A549 (cell line): ENCODE measurements at regions not wholly inside any gene's neighbourhood (a gene's known extent, or its start where the extent isn't known, plus 50 kb on each side); places are given as distances from the start of the nearest gene placed in this dataset.

Source experiments
- CEBPB ChIP-seq, 2 experiments: fragments of >200 bp in 1 of 2; sonication (Bioruptor Twin) in 1 of 2; formaldehyde crosslinking in 1 of 2; IDR thresholded peaks; 2 replicates each; pipeline ENCODE4 v1.6.1; 2012 to 2016
- CTCF ChIP-seq: fragments of >200 bp; sonication (Bioruptor Twin); formaldehyde crosslinking; IDR thresholded peaks from 3 replicates; pipeline ENCODE4 v1.5.1; 2016
- EP300 ChIP-seq, 2 experiments: fragments of >200 bp; sonication (Bioruptor Twin); formaldehyde crosslinking; IDR thresholded peaks; 2 replicates in 1 of 2; 3 replicates in 1 of 2; pipeline ENCODE4 v1.6.1; 2016 to 2017
- HEYL ChIP-seq: fragments of 250-450 bp; sonication (Bioruptor Pico); IDR thresholded peaks from 2 replicates; pipeline ENCODE4 v1.8.0; 2021; ENCODE audit warnings: mild to moderate bottlenecking, moderate library complexity
- JUNB ChIP-seq: fragments of >200 bp; sonication (Bioruptor Twin); formaldehyde crosslinking; IDR thresholded peaks from 2 replicates; pipeline ENCODE4 v1.6.1; 2016
- POLR2A ChIP-seq: IDR thresholded peaks from 2 replicates; pipeline ENCODE4 v1.6.1; 2012; ENCODE audit warnings: mild to moderate bottlenecking, low read length
- RFX5 ChIP-seq: fragments of 450-650 bp; IDR thresholded peaks from 2 replicates; pipeline ENCODE4 v1.7.1; 2014; ENCODE audit warnings: antibody characterized with exemption, mild to moderate bottlenecking, moderate library complexity

DNA sequence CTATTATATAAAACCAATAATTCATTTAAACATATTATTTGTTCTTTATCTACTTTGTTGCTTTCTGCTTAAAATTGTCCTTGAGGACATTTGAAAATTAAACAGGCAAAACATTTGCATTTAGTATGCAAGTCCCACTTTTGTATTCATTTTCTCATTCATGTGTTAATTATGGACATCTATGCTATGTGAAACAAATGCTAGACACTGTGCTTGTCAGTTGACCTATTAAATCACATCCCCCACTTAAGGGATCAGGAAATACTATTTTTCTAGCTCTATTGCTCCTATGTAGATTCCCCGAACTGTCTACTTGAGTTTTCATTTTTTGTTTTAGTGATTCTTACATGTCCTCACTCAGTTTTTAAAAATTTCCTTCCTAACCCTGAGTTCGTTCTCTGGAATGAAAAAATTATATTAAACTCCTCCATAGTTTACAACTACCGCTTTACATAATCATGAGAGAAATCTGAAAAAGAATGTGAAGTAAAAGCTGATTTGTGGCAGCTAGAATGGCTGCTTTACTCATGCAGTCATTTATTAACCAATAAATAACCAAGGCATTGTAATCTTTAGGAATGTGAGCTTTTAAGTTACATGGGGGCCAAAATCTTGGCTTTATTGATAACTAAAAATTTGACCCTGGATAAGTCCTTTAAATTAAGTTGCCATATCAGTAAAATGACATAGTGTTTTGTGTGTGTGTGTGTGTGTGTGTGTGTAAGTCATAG, 188.5 kb downstream of the LIG4 start:
- TF ChIP-seq CTCF = no peak
- TF ChIP-seq JUNB = no peak
- no peak for TF ChIP-seq EP300 (IDR thresholded peaks at IDR 0.05)
- no peak for TF ChIP-seq CEBPB (IDR thresholded peaks at IDR 0.05)
- no peak for TF ChIP-seq RFX5
- TF ChIP-seq POLR2A = no peak
- TF ChIP-seq HEYL = no peak
